ENCODE measurements at regions not wholly inside any gene's neighbourhood (a gene's known extent, or its start where the extent isn't known, plus 50 kb on each side); places are given as distances from the start of the nearest gene placed in this dataset.
A peak's percentile ranks its signal among the peaks of the same experiment; 100 is the strongest.

DNA sequence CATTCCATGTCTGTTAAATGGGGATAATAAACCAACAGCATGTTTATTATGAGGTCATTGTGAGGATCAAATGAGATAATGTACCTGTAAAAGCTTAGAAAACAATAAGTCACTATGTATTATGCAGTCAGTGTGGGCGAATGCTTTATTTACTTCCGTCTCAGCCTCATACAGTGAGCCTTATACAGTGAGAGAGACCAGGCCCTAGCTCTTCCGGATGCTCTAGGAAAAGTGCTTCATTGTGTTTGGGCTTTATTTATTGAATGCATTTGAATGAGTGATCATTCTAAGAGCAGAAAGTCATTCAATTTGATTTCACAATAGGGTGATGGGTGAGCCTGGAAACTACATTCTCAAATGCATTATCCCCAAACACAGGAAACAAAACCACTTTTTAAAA lies 603.9 kb upstream of the FANCL start:
- Histone ChIP-seq H3K27me3 (no peaks in the 10 kb centered on the region), H3K27ac (no peak overlapping the region), H3K9me3 (ENCODE audit: low read depth) (no peaks in the 10 kb centered on the region), H3K4me3 (no peak overlapping the region), H3K4me1 (ENCODE audit: low read depth) (no peaks in the 10 kb centered on the region), H3K36me3 (no peaks in the 10 kb centered on the region)
- TF ChIP-seq, protein P1, sequence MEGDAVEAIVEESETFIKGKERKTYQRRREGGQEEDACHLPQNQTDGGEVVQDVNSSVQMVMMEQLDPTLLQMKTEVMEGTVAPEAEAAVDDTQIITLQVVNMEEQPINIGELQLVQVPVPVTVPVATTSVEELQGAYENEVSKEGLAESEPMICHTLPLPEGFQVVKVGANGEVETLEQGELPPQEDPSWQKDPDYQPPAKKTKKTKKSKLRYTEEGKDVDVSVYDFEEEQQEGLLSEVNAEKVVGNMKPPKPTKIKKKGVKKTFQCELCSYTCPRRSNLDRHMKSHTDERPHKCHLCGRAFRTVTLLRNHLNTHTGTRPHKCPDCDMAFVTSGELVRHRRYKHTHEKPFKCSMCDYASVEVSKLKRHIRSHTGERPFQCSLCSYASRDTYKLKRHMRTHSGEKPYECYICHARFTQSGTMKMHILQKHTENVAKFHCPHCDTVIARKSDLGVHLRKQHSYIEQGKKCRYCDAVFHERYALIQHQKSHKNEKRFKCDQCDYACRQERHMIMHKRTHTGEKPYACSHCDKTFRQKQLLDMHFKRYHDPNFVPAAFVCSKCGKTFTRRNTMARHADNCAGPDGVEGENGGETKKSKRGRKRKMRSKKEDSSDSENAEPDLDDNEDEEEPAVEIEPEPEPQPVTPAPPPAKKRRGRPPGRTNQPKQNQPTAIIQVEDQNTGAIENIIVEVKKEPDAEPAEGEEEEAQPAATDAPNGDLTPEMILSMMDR (IDR thresholded peaks at IDR 0.05; ENCODE audit: low read depth, low read length), result no peak
- no peak for DNase-seq (ENCODE audit: low read depth in 1 of 2, low spot score in 1 of 2)

DNA sequence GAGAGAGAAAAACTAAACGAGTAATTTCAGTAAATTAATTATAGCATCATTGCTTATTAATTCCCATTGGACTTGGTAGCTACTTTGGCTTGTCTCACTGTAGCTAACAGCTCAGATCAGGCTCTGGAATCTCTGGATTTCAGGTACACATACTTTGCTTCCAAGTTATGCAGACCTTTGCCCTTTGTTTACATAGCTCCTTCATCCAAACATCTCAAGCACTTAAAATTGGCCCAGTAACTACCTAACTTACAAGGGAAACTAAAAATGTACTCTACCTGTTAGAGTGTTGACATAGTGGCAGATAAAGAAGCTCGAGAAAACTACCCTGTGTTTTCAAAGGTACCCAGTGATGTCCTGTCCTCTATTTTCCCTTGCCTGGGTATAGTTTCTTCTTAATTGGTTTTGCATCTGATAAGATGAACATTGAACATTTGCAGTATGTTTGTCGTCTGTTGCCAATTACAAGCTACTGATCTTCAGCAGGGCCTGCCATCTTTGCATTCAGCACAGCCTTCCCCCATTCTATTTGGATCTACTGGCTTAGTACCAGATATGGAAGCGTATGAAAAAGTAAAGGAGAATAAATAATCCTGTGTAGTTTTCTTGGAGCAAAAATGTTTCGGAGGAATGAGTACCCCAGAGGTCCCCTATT lies 601.5 kb upstream of the FANCL start:
- no peak for DNase-seq (ENCODE audit: low read depth in 1 of 2, low spot score in 1 of 2)

DNA sequence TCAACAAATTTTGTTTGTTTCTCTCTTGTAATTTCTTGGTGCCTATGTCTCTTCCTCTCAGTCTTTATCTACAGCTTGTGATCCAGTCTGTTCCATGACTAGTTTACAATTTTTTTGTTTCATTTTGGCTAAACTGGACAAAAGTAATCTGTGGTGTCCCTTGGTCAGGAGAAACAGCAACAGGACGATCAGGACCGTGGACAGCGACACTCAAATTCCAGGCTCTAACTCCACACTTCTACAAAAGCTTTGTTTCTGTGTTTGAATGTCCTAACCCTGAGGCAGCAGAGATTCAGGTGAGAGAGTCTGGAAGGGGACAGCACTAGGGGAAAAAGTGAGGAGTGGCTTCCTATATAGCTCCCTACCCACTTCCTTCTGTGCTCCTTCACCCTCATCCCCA lies 593.3 kb upstream of the FANCL start:
- TF ChIP-seq, protein P1 (IDR thresholded peaks at IDR 0.05; ENCODE audit: low read depth, low read length), result no peak
- peak; percentile 17 to 77 for DNase-seq (ENCODE audit: low read depth in 1 of 2, low spot score in 1 of 2)
- no peak overlapping the region for H3K27ac ChIP-seq
- H3K4me3 ChIP-seq, result no peak overlapping the region
- H3K27me3 ChIP-seq, result no peaks in the 10 kb centered on the region
- H3K36me3 ChIP-seq, result no peaks in the 10 kb centered on the region
- no peaks in the 10 kb centered on the region for H3K4me1 ChIP-seq (ENCODE audit: low read depth)
- no peaks in the 10 kb centered on the region for H3K9me3 ChIP-seq (ENCODE audit: low read depth)

More for the DNA sequence above, 601.5 kb upstream of the FANCL start:
- Histone ChIP-seq H3K27me3 (no peaks in the 10 kb centered on the region), H3K36me3 (no peaks in the 10 kb centered on the region), H3K27ac (no peak overlapping the region), H3K9me3 (ENCODE audit: low read depth) (no peaks in the 10 kb centered on the region), H3K4me3 (no peak overlapping the region), H3K4me1 (ENCODE audit: low read depth) (no peaks in the 10 kb centered on the region)
- TF ChIP-seq, protein P1 (IDR thresholded peaks at IDR 0.05; ENCODE audit: low read depth, low read length), result no peak

DNA sequence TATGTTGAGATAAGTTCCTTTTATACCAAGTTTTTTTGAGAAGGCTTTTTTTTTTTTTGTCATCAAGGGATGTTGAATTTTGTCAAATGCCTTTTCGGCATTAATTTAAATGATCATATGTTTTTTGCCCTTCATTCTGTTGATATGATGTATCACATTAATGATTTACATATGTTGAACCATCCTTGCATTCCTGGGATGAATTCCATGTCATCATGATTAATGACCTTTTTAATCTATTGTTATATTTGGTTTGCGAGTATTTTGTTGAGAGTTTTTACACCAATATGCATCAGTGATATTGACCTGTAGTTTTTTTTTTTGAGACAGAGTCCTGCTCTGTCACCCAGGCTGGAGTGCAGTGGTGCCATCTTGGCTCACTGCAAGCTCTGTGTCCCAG lies 585.7 kb upstream of the FANCL start:
- Histone ChIP-seq H3K27me3 (no peaks in the 10 kb centered on the region), H3K9me3 (ENCODE audit: low read depth) (no peaks in the 10 kb centered on the region), H3K4me3 (no peak overlapping the region), H3K4me1 (ENCODE audit: low read depth) (no peaks in the 10 kb centered on the region), H3K27ac (no peak overlapping the region), H3K36me3 (no peaks in the 10 kb centered on the region)
- no peak for DNase-seq (ENCODE audit: low read depth in 1 of 2, low spot score in 1 of 2)
- TF ChIP-seq, protein P1 (IDR thresholded peaks at IDR 0.05; ENCODE audit: low read depth, low read length), result no peak

DNA sequence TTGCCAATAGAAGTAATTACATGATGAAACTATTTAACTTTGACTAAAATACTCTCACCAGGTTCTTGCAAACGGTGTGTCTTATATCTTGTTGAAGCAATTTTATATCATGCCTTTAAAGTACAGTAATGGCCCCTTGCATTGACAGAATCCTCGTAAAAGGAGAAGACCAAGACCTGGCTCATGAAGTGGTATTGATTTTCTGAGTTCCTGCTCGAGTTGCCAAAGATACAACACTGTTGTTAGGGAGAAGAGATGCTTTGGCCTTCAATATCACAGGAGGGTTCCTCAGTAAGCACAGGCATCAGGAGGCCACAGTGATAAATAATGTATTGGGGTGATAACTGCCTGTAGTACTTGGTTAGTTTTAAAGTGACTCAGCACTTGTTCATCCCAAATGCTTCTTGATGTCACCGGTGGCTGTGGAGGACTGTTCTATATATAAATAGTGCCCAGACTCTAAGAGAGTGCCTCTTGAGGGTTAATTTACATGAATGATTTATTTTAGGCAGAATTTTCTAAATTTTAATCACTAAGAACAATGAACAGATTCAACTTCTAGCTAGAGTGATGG lies 571.7 kb upstream of the FANCL start:
- Histone ChIP-seq H3K4me3 (no peak overlapping the region), H3K4me1 (ENCODE audit: low read depth) (no peaks in the 10 kb centered on the region), H3K9me3 (ENCODE audit: low read depth) (no peaks in the 10 kb centered on the region), H3K27ac (no peak overlapping the region), H3K36me3 (no peaks in the 10 kb centered on the region), H3K27me3 (no peaks in the 10 kb centered on the region)
- DNase-seq (ENCODE audit: low read depth in 1 of 2, low spot score in 1 of 2), result no peak
- TF ChIP-seq, protein P1 (IDR thresholded peaks at IDR 0.05; ENCODE audit: low read depth, low read length), result no peak
